Transverse colon (tissue), 4 donors: ENCODE measurements at regions not wholly inside any gene's neighbourhood (a gene's known extent, or its start where the extent isn't known, plus 50 kb on each side); places are given as distances from the start of the nearest gene placed in this dataset.
A peak's percentile ranks its signal among the peaks of the same experiment; 100 is the strongest.

Experiments
- DNase-seq: peaks from one replicate; pipeline ENCODE4 v3.0.0-alpha.2; 2019
- H3K27ac ChIP-seq, 4 donors: fragments of 200-600 bp; sonication (generic); 2 replicates each; pipeline ENCODE4 v1.5.1; 2016 to 2018; ENCODE audit warnings: inconsistent platforms in 4 of 4
- H3K27me3 ChIP-seq: fragments of 200-600 bp; sonication (generic); 2 replicates; pipeline ENCODE4 v1.5.1; 2017; ENCODE audit warnings: inconsistent platforms
- H3K36me3 ChIP-seq, 4 donors: fragments of 200-600 bp; sonication (generic); 2 replicates each; pipeline ENCODE4 v1.5.1; 2017 to 2019; ENCODE audit warnings: inconsistent platforms in 4 of 4
- H3K4me1 ChIP-seq, 4 donors: fragments of 200-600 bp; sonication (generic); 2 replicates each; pipeline ENCODE4 v1.5.1; 2017 to 2020; ENCODE audit warnings: inconsistent platforms in 4 of 4
- H3K4me3 ChIP-seq, 4 donors: fragments of 200-600 bp; sonication (generic); 1 replicate in 1 of 4; 2 replicates in 3 of 4; pipeline versions ENCODE4 v1.5.1 to v1.6.1; 2017 to 2019; ENCODE audit warnings: inconsistent platforms in 4 of 4
- H3K9me3 ChIP-seq, 2 donors: fragments of 200-600 bp; sonication (generic); 2 replicates each; pipeline ENCODE4 v1.5.1; 2017 to 2019; ENCODE audit warnings: inconsistent platforms in 2 of 2
- EP300 ChIP-seq: sonication (generic); formaldehyde crosslinking; IDR thresholded peaks from one replicate; pipeline ENCODE4 v1.6.1; 2017; ENCODE audit warnings: antibody characterized with exemption, low read depth
- POLR2A ChIP-seq: fragments of 450-650 bp; IDR thresholded peaks from one replicate; pipeline ENCODE4 v1.6.1; 2016; ENCODE audit warnings: antibody characterized with exemption, mild to moderate bottlenecking, moderate library complexity
- POLR2AphosphoS5 ChIP-seq, 3 donors: sonication (generic); formaldehyde crosslinking; IDR thresholded peaks; one replicate each; pipeline ENCODE4 v1.6.1; 2016; ENCODE audit warnings: antibody characterized with exemption in 3 of 3
- WGBS, 2 donors: methylation state at CpG; one replicate each; pipeline ENCODE4 v1.1.5; 2018; ENCODE audit warnings: low coverage in 1 of 2; 5-methylcytosine and 5-hydroxymethylcytosine counted together
- in situ Hi-C, 4 donors: fragments of 200-750 bp; cut with MboI; loops; one replicate each; pipeline versions ENCODE4 v1.15.0 to v1.15.1; 2017; ENCODE audit warnings: low sequenced_read_pairs in 3 of 4, low pct_ligation_motif_present in 1 of 4, low pct_unique_long_range_greater_than_20kb in 1 of 4
- intact Hi-C: fragments of 100-400 bp; cut with DNase I; formaldehyde crosslinking; loops from one replicate; pipeline ENCODE4 v1.15.1; 2023; ENCODE audit warnings: low total_unique reads
- TF ChIP-seq, protein P1 (sequence below), 5 experiments: fragments of 200-600 bp in 3 of 5; fragments of 450-650 bp in 2 of 5; sonication (generic) in 3 of 5; IDR thresholded peaks; 1 replicate in 2 of 5; 2 replicates in 3 of 5; pipeline ENCODE4 v1.5.1; 2016 to 2017; ENCODE audit warnings: antibody characterized with exemption in 5 of 5, inconsistent platforms in 3 of 5, mild to moderate bottlenecking in 2 of 5, moderate library complexity in 1 of 5

DNA sequence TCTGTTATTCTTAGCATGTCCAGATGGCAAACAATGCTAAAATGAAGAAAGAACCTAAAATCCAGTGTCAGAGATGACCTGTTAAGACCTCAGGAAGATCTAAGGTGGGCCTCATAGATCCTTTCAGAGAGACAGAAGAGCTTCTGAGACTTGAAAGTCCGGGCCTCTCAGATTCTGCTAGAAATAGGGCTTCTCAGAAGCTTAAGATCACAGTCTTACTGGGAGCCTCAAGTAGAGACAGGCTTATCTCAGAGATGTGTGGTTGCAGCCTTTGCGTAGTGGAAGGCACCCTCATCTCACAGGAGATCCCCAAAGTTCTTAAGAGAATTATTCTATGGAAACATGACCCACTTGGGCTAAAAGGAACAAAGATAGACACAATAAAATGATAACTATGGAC, 642.8 kb downstream of the TNS3 start:
- no peaks in the 10 kb centered on the region for H3K4me1 ChIP-seq
- no peak for DNase-seq
- H3K36me3 ChIP-seq = no peaks in the 10 kb centered on the region
- H3K9me3 ChIP-seq = no peaks in the 10 kb centered on the region
- TF ChIP-seq, protein P1, sequence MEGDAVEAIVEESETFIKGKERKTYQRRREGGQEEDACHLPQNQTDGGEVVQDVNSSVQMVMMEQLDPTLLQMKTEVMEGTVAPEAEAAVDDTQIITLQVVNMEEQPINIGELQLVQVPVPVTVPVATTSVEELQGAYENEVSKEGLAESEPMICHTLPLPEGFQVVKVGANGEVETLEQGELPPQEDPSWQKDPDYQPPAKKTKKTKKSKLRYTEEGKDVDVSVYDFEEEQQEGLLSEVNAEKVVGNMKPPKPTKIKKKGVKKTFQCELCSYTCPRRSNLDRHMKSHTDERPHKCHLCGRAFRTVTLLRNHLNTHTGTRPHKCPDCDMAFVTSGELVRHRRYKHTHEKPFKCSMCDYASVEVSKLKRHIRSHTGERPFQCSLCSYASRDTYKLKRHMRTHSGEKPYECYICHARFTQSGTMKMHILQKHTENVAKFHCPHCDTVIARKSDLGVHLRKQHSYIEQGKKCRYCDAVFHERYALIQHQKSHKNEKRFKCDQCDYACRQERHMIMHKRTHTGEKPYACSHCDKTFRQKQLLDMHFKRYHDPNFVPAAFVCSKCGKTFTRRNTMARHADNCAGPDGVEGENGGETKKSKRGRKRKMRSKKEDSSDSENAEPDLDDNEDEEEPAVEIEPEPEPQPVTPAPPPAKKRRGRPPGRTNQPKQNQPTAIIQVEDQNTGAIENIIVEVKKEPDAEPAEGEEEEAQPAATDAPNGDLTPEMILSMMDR (IDR thresholded peaks at IDR 0.05) = no peak
- TF ChIP-seq POLR2A (no peak), EP300 (no peak), POLR2AphosphoS5 (IDR thresholded peaks at IDR 0.05) (no peak)
- 50 to 84% methylated on average over 2 of the region's 2 CpGs for WGBS, 2 donors
- H3K27me3 ChIP-seq = no peaks in the 10 kb centered on the region
- H3K27ac ChIP-seq = no peak overlapping the region
- H3K4me3 ChIP-seq = no peak overlapping the region
- in situ Hi-C loops (loop anchor here in 1 of 4 donors (25.0 kb wide), 1 partner anchor 98 kb away; no protein-coding TSS in a partner anchor), intact Hi-C loops (no loop called here)

DNA sequence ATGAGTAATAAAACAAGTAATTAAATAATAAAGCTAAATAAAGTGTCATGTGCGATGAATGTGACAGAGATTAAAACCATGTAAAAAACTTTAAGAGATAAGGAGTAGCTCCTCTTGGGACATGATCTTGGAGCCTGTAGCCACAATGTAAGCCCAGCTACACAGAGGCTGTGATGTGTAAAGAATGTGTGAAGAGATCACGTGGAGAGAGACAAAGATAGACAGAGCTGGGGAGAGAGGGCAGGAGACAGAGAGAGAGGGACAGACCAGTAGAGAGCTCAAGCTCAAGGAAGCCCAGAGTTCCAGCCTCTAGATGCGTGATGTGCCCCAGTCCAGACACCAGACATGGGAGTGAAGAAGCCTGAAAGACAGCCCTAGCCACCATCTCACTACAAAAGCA, 644.1 kb downstream of the TNS3 start:
- Histone ChIP-seq H3K36me3 (no peaks in the 10 kb centered on the region), H3K4me3 (no peak overlapping the region), H3K27me3 (no peaks in the 10 kb centered on the region), H3K4me1 (no peaks in the 10 kb centered on the region), H3K9me3 (no peaks in the 10 kb centered on the region), H3K27ac (no peak overlapping the region)
- no peak for DNase-seq
- intact Hi-C loops = no loop called here
- WGBS, 2 donors = 70 to 80% methylated on average over 2 to 3 of the region's 3 CpGs
- in situ Hi-C loops = loop anchor here in 1 of 4 donors (25.0 kb wide), 1 partner anchor 99 kb away; no protein-coding TSS in a partner anchor
- TF ChIP-seq EP300 = no peak

DNA sequence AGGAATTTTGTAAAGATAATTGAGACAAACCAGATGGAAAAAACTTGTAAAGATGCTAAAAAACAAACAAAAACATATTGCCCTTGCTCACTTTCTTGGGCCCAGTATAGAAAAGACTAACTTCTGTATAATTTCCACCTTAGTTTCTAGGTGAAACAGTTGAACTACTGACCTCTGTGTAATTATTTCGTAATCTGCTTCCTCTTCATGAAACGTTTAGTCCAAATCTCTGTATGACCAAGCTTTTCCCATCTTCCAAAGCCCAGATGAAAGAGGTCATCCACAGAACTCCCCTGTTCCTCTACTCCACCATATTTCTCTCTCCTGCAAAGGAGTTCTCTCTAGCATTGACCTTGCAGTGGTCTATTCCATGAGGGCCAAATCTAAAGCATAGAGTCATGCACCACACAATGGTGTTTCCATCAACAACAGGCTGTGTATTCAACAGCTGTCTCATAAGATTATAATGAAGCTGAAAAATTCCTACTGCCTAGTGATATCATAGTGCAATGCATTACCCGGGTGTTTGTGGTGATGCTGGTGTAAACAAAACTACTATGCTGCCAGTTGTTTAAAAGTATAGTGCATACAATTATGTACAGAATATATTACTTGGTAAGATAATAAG, 647.6 kb downstream of the TNS3 start:
- Histone ChIP-seq H3K4me3 (no peak overlapping the region), H3K4me1 (no peaks in the 10 kb centered on the region), H3K36me3 (no peaks in the 10 kb centered on the region), H3K27me3 (no peaks in the 10 kb centered on the region), H3K9me3 (no peaks in the 10 kb centered on the region), H3K27ac (no peak overlapping the region)
- DNase-seq = no peak
- WGBS, 2 donors = 54 to 60% methylated on average over 3 of the region's 3 CpGs
- intact Hi-C loops = no loop called here
- in situ Hi-C loops = loop anchor here in 1 of 4 donors (25.0 kb wide), 1 partner anchor 103 kb away; no protein-coding TSS in a partner anchor
- TF ChIP-seq POLR2AphosphoS5 (IDR thresholded peaks at IDR 0.05) (no peak), EP300 (no peak), POLR2A (no peak)
- TF ChIP-seq, protein P1 (IDR thresholded peaks at IDR 0.05) = no peak

DNA sequence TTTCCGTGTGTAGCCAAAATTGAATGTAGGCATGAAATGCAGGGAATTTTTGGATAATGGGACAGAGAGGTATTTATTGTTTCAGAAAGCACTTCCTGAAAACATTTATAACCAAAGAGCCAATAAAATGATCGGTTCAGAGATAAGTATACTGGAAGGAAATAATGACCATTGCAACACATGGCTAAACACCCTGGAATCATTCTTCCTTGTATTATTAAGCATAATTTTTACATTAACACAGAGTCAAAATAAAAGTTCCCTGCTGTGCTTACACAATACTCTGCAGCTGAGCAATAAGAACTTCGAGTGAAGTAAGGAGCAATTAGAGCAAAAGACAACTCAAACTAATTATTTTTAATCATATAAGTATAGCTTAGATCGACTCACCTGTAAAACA, 648.3 kb downstream of the TNS3 start:
- Histone ChIP-seq H3K4me3 (no peak overlapping the region), H3K36me3 (no peaks in the 10 kb centered on the region), H3K4me1 (no peaks in the 10 kb centered on the region), H3K27ac (peak overlapping the region in 2 of 4 donors; percentile 32 to 70), H3K27me3 (no peaks in the 10 kb centered on the region), H3K9me3 (no peaks in the 10 kb centered on the region)
- in situ Hi-C loops (loop anchor here in 1 of 4 donors (25.0 kb wide), 1 partner anchor 104 kb away; no protein-coding TSS in a partner anchor), intact Hi-C loops (no loop called here)
- WGBS, 2 donors = 49 to 57% methylated on average over 4 of the region's 4 CpGs
- DNase-seq = no peak
- TF ChIP-seq, protein P1 (IDR thresholded peaks at IDR 0.05) = no peak
- TF ChIP-seq POLR2A = no peak
